Nephron (organoid): ENCODE measurements at regions not wholly inside any gene's neighbourhood (a gene's known extent, or its start where the extent isn't known, plus 50 kb on each side); places are given as distances from the start of the nearest gene placed in this dataset.

ENCODE experiments used
- H3K27ac Mint-ChIP-seq, 3 experiments: 2 replicates each; pipeline ENCODE4 v1.8.0; 2020; ENCODE audit warnings: mixed read lengths in 3 of 3, mild to moderate bottlenecking in 2 of 3, moderate library complexity in 1 of 3
- H3K27me3 Mint-ChIP-seq: 2 replicates; pipeline ENCODE4 v1.8.0; 2021; ENCODE audit warnings: low read depth, mild to moderate bottlenecking, moderate library complexity, mixed read lengths
- H3K36me3 Mint-ChIP-seq: 2 replicates; pipeline ENCODE4 v1.8.0; 2020; ENCODE audit warnings: low read depth, mixed read lengths
- H3K4me1 Mint-ChIP-seq: 2 replicates; pipeline ENCODE4 v1.8.0; 2020; ENCODE audit warnings: mixed read lengths
- H3K4me3 Mint-ChIP-seq, 3 experiments: 2 replicates each; pipeline ENCODE4 v1.8.0; 2020; ENCODE audit warnings: mild to moderate bottlenecking in 3 of 3, mixed read lengths in 3 of 3, moderate library complexity in 2 of 3
- H3K9me3 Mint-ChIP-seq: 2 replicates; pipeline ENCODE4 v1.8.0; 2020; ENCODE audit warnings: mixed read lengths
- TF ChIP-seq, protein P1 (sequence below), 3 experiments: fragments of 200-600 bp; sonication (generic); IDR thresholded peaks; one replicate each; pipeline ENCODE4 v1.5.0; 2021; ENCODE audit warnings: antibody characterized with exemption in 3 of 3; ENCODE audit not compliant: unreplicated experiment in 3 of 3

GRCh38 chr21:34199121-34199910 is 125.9 kb downstream of the MRPS6 start:
- Mint-ChIP-seq H3K9me3 (no peaks in the 10 kb centered on the region), H3K4me3 (peak overlapping the region; percentile 53 to 58 (median 54)), H3K27me3 (peaks cover 11% of the 10 kb centered on the region), H3K36me3 (peaks cover 6% of the 10 kb centered on the region), H3K4me1 (peaks cover 53% of the 10 kb centered on the region), H3K27ac (peak overlapping the region; percentile 74 to 100 (median 99))
- TF ChIP-seq, protein P1, sequence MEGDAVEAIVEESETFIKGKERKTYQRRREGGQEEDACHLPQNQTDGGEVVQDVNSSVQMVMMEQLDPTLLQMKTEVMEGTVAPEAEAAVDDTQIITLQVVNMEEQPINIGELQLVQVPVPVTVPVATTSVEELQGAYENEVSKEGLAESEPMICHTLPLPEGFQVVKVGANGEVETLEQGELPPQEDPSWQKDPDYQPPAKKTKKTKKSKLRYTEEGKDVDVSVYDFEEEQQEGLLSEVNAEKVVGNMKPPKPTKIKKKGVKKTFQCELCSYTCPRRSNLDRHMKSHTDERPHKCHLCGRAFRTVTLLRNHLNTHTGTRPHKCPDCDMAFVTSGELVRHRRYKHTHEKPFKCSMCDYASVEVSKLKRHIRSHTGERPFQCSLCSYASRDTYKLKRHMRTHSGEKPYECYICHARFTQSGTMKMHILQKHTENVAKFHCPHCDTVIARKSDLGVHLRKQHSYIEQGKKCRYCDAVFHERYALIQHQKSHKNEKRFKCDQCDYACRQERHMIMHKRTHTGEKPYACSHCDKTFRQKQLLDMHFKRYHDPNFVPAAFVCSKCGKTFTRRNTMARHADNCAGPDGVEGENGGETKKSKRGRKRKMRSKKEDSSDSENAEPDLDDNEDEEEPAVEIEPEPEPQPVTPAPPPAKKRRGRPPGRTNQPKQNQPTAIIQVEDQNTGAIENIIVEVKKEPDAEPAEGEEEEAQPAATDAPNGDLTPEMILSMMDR (IDR thresholded peaks at IDR 0.05; ENCODE audit: unreplicated experiment in 3 of 3): no peak

GRCh38 chr21:34200288-34200905 is 127.0 kb downstream of the MRPS6 start:
- peak overlapping the region; percentile 97 to 100 (median 99) for H3K27ac Mint-ChIP-seq
- peaks cover 6% of the 10 kb centered on the region for H3K36me3 Mint-ChIP-seq
- H3K9me3 Mint-ChIP-seq: no peaks in the 10 kb centered on the region
- TF ChIP-seq, protein P1 (IDR thresholded peaks at IDR 0.05; ENCODE audit: unreplicated experiment in 3 of 3): no peak
- peaks cover 60% of the 10 kb centered on the region for H3K4me1 Mint-ChIP-seq
- H3K4me3 Mint-ChIP-seq: peak overlapping the region; percentile 6 to 58 (median 10)
- peaks cover 11% of the 10 kb centered on the region for H3K27me3 Mint-ChIP-seq

- Mint-ChIP-seq H3K36me3 (peaks cover 6% of the 10 kb centered on the region), H3K27me3 (peaks cover 11% of the 10 kb centered on the region), H3K4me1 (peaks cover 65% of the 10 kb centered on the region), H3K9me3 (no peaks in the 10 kb centered on the region), H3K27ac (peak overlapping the region; percentile 97 to 100 (median 99)), H3K4me3 (peak overlapping the region; percentile 80 to 85 (median 84))
- TF ChIP-seq, protein P1 (IDR thresholded peaks at IDR 0.05; ENCODE audit: unreplicated experiment in 3 of 3): no peak
Observed at GRCh38 chr21:34201001-34201400, 127.6 kb downstream of the MRPS6 start.

DNA sequence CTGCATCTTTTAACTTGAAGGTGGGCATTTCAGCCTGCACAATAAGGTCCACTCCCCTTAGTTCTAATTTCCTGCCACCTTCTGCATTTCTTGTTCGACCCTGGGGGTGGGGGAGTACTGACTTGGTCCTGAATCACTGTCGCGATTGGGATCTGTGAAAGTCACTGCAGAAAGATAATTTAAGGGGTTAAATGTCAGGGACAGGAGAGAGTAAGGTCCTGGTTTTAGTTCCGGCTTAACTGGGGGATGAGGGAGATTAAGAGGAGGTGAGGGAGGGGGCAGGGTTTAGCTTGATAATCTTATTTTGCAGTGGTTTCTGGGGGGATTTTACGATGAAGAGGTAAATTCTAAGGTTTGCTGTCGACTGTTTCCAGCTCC is 128.1 kb downstream of the MRPS6 start:
- peak overlapping the region; percentile 80 to 85 (median 84) for H3K4me3 Mint-ChIP-seq
- TF ChIP-seq, protein P1 (IDR thresholded peaks at IDR 0.05; ENCODE audit: unreplicated experiment in 3 of 3): no peak
- peaks cover 66% of the 10 kb centered on the region for H3K4me1 Mint-ChIP-seq
- peak overlapping the region; percentile 97 to 100 (median 99) for H3K27ac Mint-ChIP-seq
- no peaks in the 10 kb centered on the region for H3K9me3 Mint-ChIP-seq
- peaks cover 11% of the 10 kb centered on the region for H3K27me3 Mint-ChIP-seq
- H3K36me3 Mint-ChIP-seq: peaks cover 6% of the 10 kb centered on the region

DNA sequence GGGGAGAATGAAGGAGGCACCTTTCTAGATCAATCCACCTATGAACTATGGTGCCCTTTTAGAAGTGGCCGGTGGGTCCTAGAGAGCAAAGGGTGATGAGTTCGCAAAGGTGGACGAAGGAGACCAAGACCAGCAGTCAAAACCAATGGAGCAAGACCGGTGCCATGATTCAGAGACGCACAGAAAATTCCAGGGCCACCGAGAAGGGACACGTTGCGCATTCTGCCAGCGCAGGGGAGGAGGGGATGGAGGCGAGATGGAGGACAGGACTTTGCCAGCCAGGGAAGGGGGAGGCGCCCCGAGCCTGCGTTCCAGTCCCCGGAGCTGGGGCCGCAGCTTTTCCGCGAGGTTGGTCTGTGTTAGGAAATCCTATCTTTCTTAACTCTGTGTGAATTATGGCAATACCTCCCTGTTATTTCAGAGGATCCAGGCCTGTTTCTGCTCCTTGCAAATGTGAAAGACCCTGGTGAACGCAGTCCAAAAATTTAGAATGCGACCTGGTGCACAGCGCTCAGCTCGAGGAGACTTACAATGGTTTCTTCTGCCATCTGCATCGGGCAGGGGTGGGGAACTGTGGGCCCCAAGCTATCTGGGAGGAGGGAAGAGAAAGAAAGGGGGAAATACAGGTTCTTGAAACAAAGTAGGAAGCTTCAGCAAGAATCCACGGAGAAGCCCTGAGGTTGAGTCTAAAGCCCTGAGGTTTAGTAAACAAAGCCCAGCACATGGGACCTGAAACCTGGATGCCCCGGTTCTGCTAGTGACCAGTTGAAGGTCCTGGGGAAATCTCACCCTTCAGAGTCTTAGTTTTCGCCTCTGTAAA is 129.4 kb downstream of the MRPS6 start:
- Mint-ChIP-seq H3K4me1 (peaks cover 66% of the 10 kb centered on the region), H3K4me3 (peak overlapping the region; percentile 80 to 85 (median 84)), H3K36me3 (peaks cover 6% of the 10 kb centered on the region), H3K27me3 (peaks cover 11% of the 10 kb centered on the region), H3K9me3 (no peaks in the 10 kb centered on the region), H3K27ac (peak overlapping the region; percentile 97 to 100 (median 99))
- TF ChIP-seq, protein P1 (IDR thresholded peaks at IDR 0.05; ENCODE audit: unreplicated experiment in 3 of 3): no peak
